Suprapubic skin (tissue), 4 donors: ENCODE measurements at regions not wholly inside any gene's neighbourhood (a gene's known extent, or its start where the extent isn't known, plus 50 kb on each side); places are given as distances from the start of the nearest gene placed in this dataset.

ENCODE experiments used
- DNase-seq, 2 donors: peaks; one replicate each; pipeline ENCODE4 v3.0.0-alpha.2; 2019; ENCODE audit warnings: low spot score in 2 of 2
- H3K27ac ChIP-seq: fragments of 200-600 bp; sonication (generic); one replicate; pipeline ENCODE4 v1.5.1; 2019
- H3K27me3 ChIP-seq: fragments of 200-600 bp; sonication (generic); one replicate; pipeline ENCODE4 v1.5.1; 2019
- H3K36me3 ChIP-seq: fragments of 200-600 bp; sonication (generic); one replicate; pipeline ENCODE4 v1.5.1; 2019
- H3K4me1 ChIP-seq: fragments of 200-600 bp; sonication (generic); one replicate; pipeline ENCODE4 v1.5.1; 2019
- H3K4me3 ChIP-seq: fragments of 200-600 bp; sonication (generic); one replicate; pipeline ENCODE4 v1.5.1; 2019; ENCODE audit warnings: mild to moderate bottlenecking
- H3K9me3 ChIP-seq: fragments of 200-600 bp; sonication (generic); one replicate; pipeline ENCODE4 v1.5.1; 2019
- CTCF ChIP-seq, 2 donors: fragments of 200-600 bp in 1 of 2; fragments of 450-650 bp in 1 of 2; sonication (generic) in 1 of 2; IDR thresholded peaks; one replicate each; pipeline ENCODE4 v1.5.1; 2016 to 2019; ENCODE audit warnings: antibody characterized with exemption in 2 of 2, mild to moderate bottlenecking in 1 of 2, moderate library complexity in 1 of 2
- EP300 ChIP-seq: sonication (generic); formaldehyde crosslinking; IDR thresholded peaks from one replicate; pipeline ENCODE4 v1.6.1; 2017; ENCODE audit warnings: antibody characterized with exemption
- POLR2A ChIP-seq, 2 donors: fragments of 450-650 bp; IDR thresholded peaks; one replicate each; pipeline ENCODE4 v1.6.1; 2017; ENCODE audit warnings: antibody characterized with exemption in 2 of 2, mild to moderate bottlenecking in 2 of 2, moderate library complexity in 2 of 2
- POLR2AphosphoS5 ChIP-seq, 3 donors: sonication (generic); formaldehyde crosslinking; IDR thresholded peaks; one replicate each; pipeline ENCODE4 v1.6.1; 2017; ENCODE audit warnings: antibody characterized with exemption in 3 of 3
- WGBS: methylation state at CpG from one replicate; pipeline ENCODE4 v1.1.5; 2018; 5-methylcytosine and 5-hydroxymethylcytosine counted together

GRCh38 chr1:204819495-204819894 lies 51.2 kb upstream of the NFASC start:
- DNase-seq: no peak
- Histone ChIP-seq H3K27me3 (peaks cover 9% of the 10 kb centered on the region), H3K36me3 (no peaks in the 10 kb centered on the region), H3K9me3 (no peaks in the 10 kb centered on the region), H3K4me1 (peaks cover 4% of the 10 kb centered on the region), H3K27ac (no peak overlapping the region), H3K4me3 (no peak overlapping the region)
- no peak for TF ChIP-seq CTCF (IDR thresholded peaks at IDR 0.05)
- no peak for TF ChIP-seq POLR2A (IDR thresholded peaks at IDR 0.05)
- no peak for TF ChIP-seq POLR2AphosphoS5 (IDR thresholded peaks at IDR 0.05)
- no peak for TF ChIP-seq EP300
- 14% methylated on average over 2 of the region's 2 CpGs for WGBS
